GM21717 (cell line): ENCODE measurements at regions not wholly inside any gene's neighbourhood (a gene's known extent, or its start where the extent isn't known, plus 50 kb on each side); places are given as distances from the start of the nearest gene placed in this dataset.
"Not testable (repeated sequence)": the region's sequence is repeated elsewhere in the genome, so short reads cannot be mapped to it uniquely, and the experiment has no call there.

Experiments
- ATAC-seq: cut with Tn5 transposase; IDR thresholded peaks from one replicate; pipeline ENCODE4 v1.9.1; 2021; ENCODE audit warnings: mild to moderate bottlenecking, moderate library complexity; ENCODE audit not compliant: unreplicated experiment

GRCh38 chr3:105103139-105103538 is 263.6 kb upstream of the ALCAM start:
- no peak for ATAC-seq

GRCh38 chr3:105108823-105109222 is 257.9 kb upstream of the ALCAM start:
- no peak for ATAC-seq

- no peak for ATAC-seq
Observed at GRCh38 chr3:105118905-105119304, 247.8 kb upstream of the ALCAM start.

GRCh38 chr3:105119801-105120340 is 246.8 kb upstream of the ALCAM start:
- ATAC-seq: no peak

GRCh38 chr3:105130911-105131310 is 235.8 kb upstream of the ALCAM start:
- no peak for ATAC-seq

GRCh38 chr3:105137911-105138310 is 228.8 kb upstream of the ALCAM start:
- no peak for ATAC-seq

GRCh38 chr3:105139881-105140560 is 226.7 kb upstream of the ALCAM start:
- no peak for ATAC-seq

- no peak for ATAC-seq
Observed at GRCh38 chr3:105140899-105141367, 225.8 kb upstream of the ALCAM start.

GRCh38 chr3:105144837-105145236 is 221.9 kb upstream of the ALCAM start:
- ATAC-seq: no peak

GRCh38 chr3:105145511-105145910 is 221.2 kb upstream of the ALCAM start:
- no peak for ATAC-seq

- not testable (repeated sequence) for ATAC-seq
Observed at GRCh38 chr3:105149197-105149596, 217.5 kb upstream of the ALCAM start.

GRCh38 chr3:105152987-105153386 is 213.7 kb upstream of the ALCAM start:
- ATAC-seq: no peak

- no peak for ATAC-seq
Observed at GRCh38 chr3:105154692-105155091, 212.0 kb upstream of the ALCAM start.

GRCh38 chr3:105157067-105157765 is 209.5 kb upstream of the ALCAM start:
- no peak for ATAC-seq

- no peak for ATAC-seq
Observed at GRCh38 chr3:105157766-105158085, 209.0 kb upstream of the ALCAM start.

- no peak for ATAC-seq
Observed at GRCh38 chr3:105158286-105158685, 208.4 kb upstream of the ALCAM start.

GRCh38 chr3:105162448-105162847 is 204.3 kb upstream of the ALCAM start:
- ATAC-seq: no peak

- no peak for ATAC-seq
Observed at GRCh38 chr3:105166893-105167292, 199.8 kb upstream of the ALCAM start.

GRCh38 chr3:105170423-105170822 is 196.3 kb upstream of the ALCAM start:
- no peak for ATAC-seq

GRCh38 chr3:105174017-105174615 is 192.6 kb upstream of the ALCAM start:
- ATAC-seq: no peak

GRCh38 chr3:105177576-105177975 is 189.1 kb upstream of the ALCAM start:
- ATAC-seq: no peak

GRCh38 chr3:105187344-105187743 is 179.4 kb upstream of the ALCAM start:
- ATAC-seq: no peak
